ENCODE measurements at regions not wholly inside any gene's neighbourhood (a gene's known extent, or its start where the extent isn't known, plus 50 kb on each side); places are given as distances from the start of the nearest gene placed in this dataset.

DNA sequence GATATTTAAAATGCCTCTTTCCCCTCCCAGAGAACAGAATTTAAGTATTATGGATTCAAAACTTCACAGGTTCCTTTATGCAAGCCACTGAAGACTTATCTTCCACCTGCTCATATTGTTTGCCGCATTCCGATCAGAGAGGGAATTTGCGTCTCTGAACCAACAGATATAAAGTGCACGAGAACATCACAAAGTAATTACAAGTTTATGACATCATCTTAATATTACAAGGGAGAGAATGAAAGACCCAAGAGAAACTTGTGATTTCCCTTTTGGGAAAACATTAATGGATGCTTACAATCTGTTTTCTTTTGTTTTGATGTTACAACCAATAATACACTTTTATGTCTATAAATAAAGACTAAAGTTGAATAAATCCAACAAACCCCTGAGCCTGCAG lies 631.0 kb downstream of the BCL11A start:
- no peak for TF ChIP-seq ISL1 (CRISPR knock-in tag; IDR thresholded peaks at IDR 0.05)
- TF ChIP-seq, protein P1, sequence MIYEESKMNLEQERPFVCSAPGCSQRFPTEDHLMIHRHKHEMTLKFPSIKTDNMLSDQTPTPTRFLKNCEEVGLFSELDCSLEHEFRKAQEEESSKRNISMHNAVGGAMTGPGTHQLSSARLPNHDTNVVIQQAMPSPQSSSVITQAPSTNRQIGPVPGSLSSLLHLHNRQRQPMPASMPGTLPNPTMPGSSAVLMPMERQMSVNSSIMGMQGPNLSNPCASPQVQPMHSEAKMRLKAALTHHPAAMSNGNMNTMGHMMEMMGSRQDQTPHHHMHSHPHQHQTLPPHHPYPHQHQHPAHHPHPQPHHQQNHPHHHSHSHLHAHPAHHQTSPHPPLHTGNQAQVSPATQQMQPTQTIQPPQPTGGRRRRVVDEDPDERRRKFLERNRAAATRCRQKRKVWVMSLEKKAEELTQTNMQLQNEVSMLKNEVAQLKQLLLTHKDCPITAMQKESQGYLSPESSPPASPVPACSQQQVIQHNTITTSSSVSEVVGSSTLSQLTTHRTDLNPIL (CRISPR knock-in tag; IDR thresholded peaks at IDR 0.05; ENCODE audit: low read depth): no peak
- TF ChIP-seq, protein P2, sequence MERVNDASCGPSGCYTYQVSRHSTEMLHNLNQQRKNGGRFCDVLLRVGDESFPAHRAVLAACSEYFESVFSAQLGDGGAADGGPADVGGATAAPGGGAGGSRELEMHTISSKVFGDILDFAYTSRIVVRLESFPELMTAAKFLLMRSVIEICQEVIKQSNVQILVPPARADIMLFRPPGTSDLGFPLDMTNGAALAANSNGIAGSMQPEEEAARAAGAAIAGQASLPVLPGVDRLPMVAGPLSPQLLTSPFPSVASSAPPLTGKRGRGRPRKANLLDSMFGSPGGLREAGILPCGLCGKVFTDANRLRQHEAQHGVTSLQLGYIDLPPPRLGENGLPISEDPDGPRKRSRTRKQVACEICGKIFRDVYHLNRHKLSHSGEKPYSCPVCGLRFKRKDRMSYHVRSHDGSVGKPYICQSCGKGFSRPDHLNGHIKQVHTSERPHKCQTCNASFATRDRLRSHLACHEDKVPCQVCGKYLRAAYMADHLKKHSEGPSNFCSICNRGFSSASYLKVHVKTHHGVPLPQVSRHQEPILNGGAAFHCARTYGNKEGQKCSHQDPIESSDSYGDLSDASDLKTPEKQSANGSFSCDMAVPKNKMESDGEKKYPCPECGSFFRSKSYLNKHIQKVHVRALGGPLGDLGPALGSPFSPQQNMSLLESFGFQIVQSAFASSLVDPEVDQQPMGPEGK (CRISPR knock-in tag; IDR thresholded peaks at IDR 0.05; ENCODE audit: borderline replicate concordance): no peak
- no peak for TF ChIP-seq CSDC2 (CRISPR knock-in tag; IDR thresholded peaks at IDR 0.05)
- no peak for TF ChIP-seq GLIS3 (CRISPR knock-in tag; IDR thresholded peaks at IDR 0.05)
- no peak for TF ChIP-seq ARNTL (CRISPR knock-in tag; IDR thresholded peaks at IDR 0.05; ENCODE audit: borderline replicate concordance, low read depth)
- TF ChIP-seq RARB (CRISPR knock-in tag; IDR thresholded peaks at IDR 0.05): no peak
- no peak for TF ChIP-seq TCF4 (CRISPR knock-in tag; IDR thresholded peaks at IDR 0.05; ENCODE audit: borderline replicate concordance)
- TF ChIP-seq ZNF70 (CRISPR knock-in tag; IDR thresholded peaks at IDR 0.05): no peak
- no peak for ATAC-seq

DNA sequence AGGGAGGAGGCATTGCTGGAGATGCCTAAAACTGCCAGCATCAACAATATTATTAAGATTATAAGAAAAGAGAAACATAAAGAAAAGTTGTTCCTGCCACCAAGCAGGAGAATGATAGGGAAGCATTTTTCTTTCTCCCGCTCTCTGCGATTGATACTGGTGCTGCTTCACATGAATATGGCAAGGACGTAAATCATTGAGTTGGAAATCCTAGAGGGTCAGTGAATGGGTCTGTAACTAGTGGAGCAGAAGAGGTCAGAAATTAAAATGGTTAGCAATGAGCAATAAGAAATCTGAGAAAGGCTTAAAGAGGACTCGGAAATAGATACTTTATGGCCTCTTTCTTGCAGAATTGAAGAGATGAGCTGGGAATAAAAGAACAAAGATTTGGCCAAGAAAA lies 631.7 kb downstream of the BCL11A start:
- TF ChIP-seq RARB (CRISPR knock-in tag; IDR thresholded peaks at IDR 0.05) (no peak), SNAI2 (CRISPR knock-in tag; IDR thresholded peaks at IDR 0.05) (no peak), OSR1 (CRISPR knock-in tag; IDR thresholded peaks at IDR 0.05) (no peak), CSDC2 (CRISPR knock-in tag; IDR thresholded peaks at IDR 0.05) (no peak), ZNF70 (CRISPR knock-in tag; IDR thresholded peaks at IDR 0.05) (no peak), ARNTL (CRISPR knock-in tag; IDR thresholded peaks at IDR 0.05; ENCODE audit: borderline replicate concordance, low read depth) (no peak), TOX (CRISPR knock-in tag; IDR thresholded peaks at IDR 0.05; ENCODE audit: borderline replicate concordance) (no peak), ZFP30 (CRISPR knock-in tag; IDR thresholded peaks at IDR 0.05) (no peak), ZNF8 (CRISPR knock-in tag; IDR thresholded peaks at IDR 0.05) (no peak), TCF4 (CRISPR knock-in tag; IDR thresholded peaks at IDR 0.05; ENCODE audit: borderline replicate concordance) (no peak), ZFP3 (CRISPR knock-in tag; IDR thresholded peaks at IDR 0.05) (no peak), ZNF565 (CRISPR knock-in tag; conservative IDR thresholded peaks at IDR 0.05; ENCODE audit: low read depth) (no peak), GLIS3 (CRISPR knock-in tag; IDR thresholded peaks at IDR 0.05) (no peak)
- TF ChIP-seq, protein P3, sequence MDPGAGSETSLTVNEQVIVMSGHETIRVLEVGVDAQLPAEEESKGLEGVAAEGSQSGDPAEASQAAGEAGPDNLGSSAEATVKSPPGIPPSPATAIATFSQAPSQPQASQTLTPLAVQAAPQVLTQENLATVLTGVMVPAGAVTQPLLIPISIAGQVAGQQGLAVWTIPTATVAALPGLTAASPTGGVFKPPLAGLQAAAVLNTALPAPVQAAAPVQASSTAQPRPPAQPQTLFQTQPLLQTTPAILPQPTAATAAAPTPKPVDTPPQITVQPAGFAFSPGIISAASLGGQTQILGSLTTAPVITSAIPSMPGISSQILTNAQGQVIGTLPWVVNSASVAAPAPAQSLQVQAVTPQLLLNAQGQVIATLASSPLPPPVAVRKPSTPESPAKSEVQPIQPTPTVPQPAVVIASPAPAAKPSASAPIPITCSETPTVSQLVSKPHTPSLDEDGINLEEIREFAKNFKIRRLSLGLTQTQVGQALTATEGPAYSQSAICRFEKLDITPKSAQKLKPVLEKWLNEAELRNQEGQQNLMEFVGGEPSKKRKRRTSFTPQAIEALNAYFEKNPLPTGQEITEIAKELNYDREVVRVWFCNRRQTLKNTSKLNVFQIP (CRISPR knock-in tag; IDR thresholded peaks at IDR 0.05; ENCODE audit: borderline replicate concordance, low read depth): no peak
- TF ChIP-seq, protein P4, sequence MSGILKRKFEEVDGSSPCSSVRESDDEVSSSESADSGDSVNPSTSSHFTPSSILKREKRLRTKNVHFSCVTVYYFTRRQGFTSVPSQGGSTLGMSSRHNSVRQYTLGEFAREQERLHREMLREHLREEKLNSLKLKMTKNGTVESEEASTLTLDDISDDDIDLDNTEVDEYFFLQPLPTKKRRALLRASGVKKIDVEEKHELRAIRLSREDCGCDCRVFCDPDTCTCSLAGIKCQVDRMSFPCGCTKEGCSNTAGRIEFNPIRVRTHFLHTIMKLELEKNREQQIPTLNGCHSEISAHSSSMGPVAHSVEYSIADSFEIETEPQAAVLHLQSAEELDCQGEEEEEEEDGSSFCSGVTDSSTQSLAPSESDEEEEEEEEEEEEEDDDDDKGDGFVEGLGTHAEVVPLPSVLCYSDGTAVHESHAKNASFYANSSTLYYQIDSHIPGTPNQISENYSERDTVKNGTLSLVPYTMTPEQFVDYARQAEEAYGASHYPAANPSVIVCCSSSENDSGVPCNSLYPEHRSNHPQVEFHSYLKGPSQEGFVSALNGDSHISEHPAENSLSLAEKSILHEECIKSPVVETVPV (CRISPR knock-in tag; IDR thresholded peaks at IDR 0.05): no peak
- TF ChIP-seq, protein P1 (CRISPR knock-in tag; IDR thresholded peaks at IDR 0.05; ENCODE audit: low read depth): no peak
- TF ChIP-seq, protein P2 (CRISPR knock-in tag; IDR thresholded peaks at IDR 0.05; ENCODE audit: borderline replicate concordance): no peak
- no peak for ATAC-seq

DNA sequence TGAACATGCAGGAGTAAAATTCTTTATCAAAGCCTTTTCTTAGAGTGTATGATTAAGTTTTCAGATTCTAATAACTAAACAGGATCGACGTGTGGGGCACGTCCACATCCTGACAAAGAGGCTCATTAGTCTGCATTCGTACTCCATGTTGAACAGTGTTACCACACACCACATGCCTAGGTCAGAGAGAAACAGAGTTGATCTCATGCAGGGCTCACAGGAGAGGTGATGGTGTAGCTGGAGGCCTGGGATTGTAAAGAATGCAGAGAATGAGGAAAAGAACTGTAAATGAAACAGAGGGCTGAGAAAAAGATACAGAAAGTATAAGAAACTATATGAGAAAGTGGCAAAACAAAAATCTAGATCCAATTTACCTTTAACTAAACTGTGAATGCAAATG lies 632.5 kb downstream of the BCL11A start:
- no peak for ATAC-seq
- TF ChIP-seq ZFP30 (CRISPR knock-in tag; IDR thresholded peaks at IDR 0.05): no peak
- TF ChIP-seq ARNTL (CRISPR knock-in tag; IDR thresholded peaks at IDR 0.05; ENCODE audit: borderline replicate concordance, low read depth): no peak
- TF ChIP-seq, protein P1 (CRISPR knock-in tag; IDR thresholded peaks at IDR 0.05; ENCODE audit: low read depth): no peak
